OCI-LY3 (cell line): ENCODE measurements at regions not wholly inside any gene's neighbourhood (a gene's known extent, or its start where the extent isn't known, plus 50 kb on each side); places are given as distances from the start of the nearest gene placed in this dataset.

Experiments
- H2AFZ ChIP-seq: fragments of 200-600, 300-600 bp; shearing (Covaris generic); 2 replicates; pipeline ENCODE4 v1.6.0; 2014; ENCODE audit warnings: antibody characterized with exemption, low read depth, low read length
- H3K27ac ChIP-seq: fragments of 200-600, 300-600 bp; sonication (generic); 2 replicates; pipeline ENCODE4 v1.5.1; 2014; ENCODE audit warnings: mild to moderate bottlenecking, low read length, moderate library complexity, mixed read lengths
- H3K27me3 ChIP-seq: fragments of 200-600, 300-600 bp; sonication (generic); 2 replicates; pipeline ENCODE4 v1.6.1; 2014; ENCODE audit warnings: low read depth, low read length, mixed read lengths
- H3K36me3 ChIP-seq: fragments of 200-600, 300-600 bp; sonication (generic); replicated peaks from 2 replicates; pipeline ENCODE3; 2014; ENCODE audit warnings: low read depth, low read length, mixed read lengths
- H3K4me1 ChIP-seq: fragments of 300-600, 200-600 bp; sonication (generic); 2 replicates; pipeline ENCODE4 v1.6.1; 2014; ENCODE audit warnings: low read length, mixed read lengths
- H3K4me2 ChIP-seq: fragments of 200-600, 300-600 bp; sonication (generic); 2 replicates; pipeline ENCODE4 v1.6.1; 2014; ENCODE audit warnings: low read length, mixed read lengths
- H3K4me3 ChIP-seq: fragments of 300-600, 200-600 bp; sonication (generic); 2 replicates; pipeline ENCODE4 v1.5.1; 2014; ENCODE audit warnings: antibody characterized with exemption, mild to moderate bottlenecking, low read length, moderate library complexity
- H3K79me2 ChIP-seq: fragments of 300-600, 200-600 bp; shearing (Covaris generic); 2 replicates; pipeline ENCODE4 v1.6.1; 2014; ENCODE audit warnings: mild to moderate bottlenecking, low read length, mixed read lengths
- H3K9ac ChIP-seq: fragments of 300-600, 200-600 bp; shearing (Covaris generic); 2 replicates; pipeline ENCODE4 v1.6.0; 2014; ENCODE audit warnings: mild to moderate bottlenecking, low read length, moderate library complexity
- H3K9me3 ChIP-seq: fragments of 200-600, 300-600 bp; shearing (Covaris generic); 2 replicates; pipeline ENCODE4 v1.6.1; 2014; ENCODE audit warnings: low read length, mixed read lengths; ENCODE audit not compliant: insufficient read depth
- H4K20me1 ChIP-seq: fragments of 200-600, 300-600 bp; sonication (generic); 2 replicates; pipeline ENCODE4 v1.6.1; 2016; ENCODE audit warnings: low read length, mixed read lengths; ENCODE audit not compliant: insufficient read depth
- EZH2phosphoT487 ChIP-seq: fragments of 200-600 bp; shearing (Covaris generic); IDR thresholded peaks from 2 replicates; pipeline ENCODE4 v1.6.1; 2018; ENCODE audit warnings: antibody characterized with exemption, mixed run types, low read depth
- TF ChIP-seq, protein P1 (sequence below): fragments of 200-600, 300-600 bp; sonication (generic); IDR thresholded peaks from 2 replicates; pipeline ENCODE4 v1.5.1; 2014; ENCODE audit warnings: antibody characterized with exemption, low read length, low read depth

DNA sequence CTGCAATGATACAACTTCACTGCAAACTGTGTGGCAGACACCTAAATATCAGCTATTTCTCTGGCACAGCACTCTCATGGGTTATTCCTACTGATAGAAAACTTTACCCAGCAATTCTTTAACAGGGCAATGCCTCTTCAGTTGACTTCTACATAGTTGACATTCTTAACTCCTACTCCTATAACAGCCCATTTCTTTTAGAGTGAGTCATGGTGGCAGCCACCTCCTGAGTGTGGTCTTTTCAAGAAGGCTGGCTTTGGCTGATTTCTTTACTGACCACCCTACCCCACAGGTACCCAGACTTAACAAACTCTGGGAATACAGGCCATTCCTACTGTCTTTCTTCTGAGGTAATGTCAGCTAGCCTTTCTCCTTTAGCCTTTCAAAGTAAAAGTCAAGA is 805.8 kb upstream of the ADGRL2 start:
- Histone ChIP-seq H3K9ac (no peak overlapping the region), H4K20me1 (no peaks in the 10 kb centered on the region), H3K36me3 (no peaks in the 10 kb centered on the region), H3K4me1 (no peaks in the 10 kb centered on the region), H3K4me2 (no peak overlapping the region), H3K79me2 (no peaks in the 10 kb centered on the region), H3K27me3 (no peaks in the 10 kb centered on the region), H3K27ac (no peak overlapping the region), H3K9me3 (no peaks in the 10 kb centered on the region), H2AFZ (no peak overlapping the region), H3K4me3 (no peak overlapping the region)
- TF ChIP-seq, protein P1, sequence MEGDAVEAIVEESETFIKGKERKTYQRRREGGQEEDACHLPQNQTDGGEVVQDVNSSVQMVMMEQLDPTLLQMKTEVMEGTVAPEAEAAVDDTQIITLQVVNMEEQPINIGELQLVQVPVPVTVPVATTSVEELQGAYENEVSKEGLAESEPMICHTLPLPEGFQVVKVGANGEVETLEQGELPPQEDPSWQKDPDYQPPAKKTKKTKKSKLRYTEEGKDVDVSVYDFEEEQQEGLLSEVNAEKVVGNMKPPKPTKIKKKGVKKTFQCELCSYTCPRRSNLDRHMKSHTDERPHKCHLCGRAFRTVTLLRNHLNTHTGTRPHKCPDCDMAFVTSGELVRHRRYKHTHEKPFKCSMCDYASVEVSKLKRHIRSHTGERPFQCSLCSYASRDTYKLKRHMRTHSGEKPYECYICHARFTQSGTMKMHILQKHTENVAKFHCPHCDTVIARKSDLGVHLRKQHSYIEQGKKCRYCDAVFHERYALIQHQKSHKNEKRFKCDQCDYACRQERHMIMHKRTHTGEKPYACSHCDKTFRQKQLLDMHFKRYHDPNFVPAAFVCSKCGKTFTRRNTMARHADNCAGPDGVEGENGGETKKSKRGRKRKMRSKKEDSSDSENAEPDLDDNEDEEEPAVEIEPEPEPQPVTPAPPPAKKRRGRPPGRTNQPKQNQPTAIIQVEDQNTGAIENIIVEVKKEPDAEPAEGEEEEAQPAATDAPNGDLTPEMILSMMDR: no peak

DNA sequence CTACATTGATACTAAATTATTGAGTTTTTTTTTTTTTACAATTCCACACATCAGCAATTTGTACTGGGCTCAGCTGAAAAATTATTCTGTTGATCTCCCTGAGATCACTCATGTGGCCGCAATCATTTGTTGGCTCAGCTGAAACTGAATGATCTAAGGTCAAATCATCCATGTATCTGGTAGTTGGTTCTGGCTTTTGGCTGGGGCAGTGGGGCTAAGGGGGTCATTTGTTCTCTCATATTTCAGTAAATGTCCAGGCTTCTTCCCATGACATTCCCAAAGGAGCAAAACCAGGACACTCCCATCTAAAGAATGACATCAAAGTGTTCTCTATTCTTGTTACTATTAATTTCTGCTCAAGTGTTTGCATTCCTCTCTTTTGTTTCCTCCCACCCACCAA is 806.7 kb upstream of the ADGRL2 start:
- no peak overlapping the region for H3K4me2 ChIP-seq
- H3K27ac ChIP-seq: no peak overlapping the region
- no peaks in the 10 kb centered on the region for H3K79me2 ChIP-seq
- H4K20me1 ChIP-seq: no peaks in the 10 kb centered on the region
- H3K27me3 ChIP-seq: no peaks in the 10 kb centered on the region
- no peak overlapping the region for H3K4me3 ChIP-seq
- no peak for TF ChIP-seq EZH2phosphoT487
- TF ChIP-seq, protein P1: no peak
- no peak overlapping the region for H3K9ac ChIP-seq
- no peaks in the 10 kb centered on the region for H3K36me3 ChIP-seq
- no peaks in the 10 kb centered on the region for H3K9me3 ChIP-seq
- H2AFZ ChIP-seq: no peak overlapping the region
- H3K4me1 ChIP-seq: no peaks in the 10 kb centered on the region

DNA sequence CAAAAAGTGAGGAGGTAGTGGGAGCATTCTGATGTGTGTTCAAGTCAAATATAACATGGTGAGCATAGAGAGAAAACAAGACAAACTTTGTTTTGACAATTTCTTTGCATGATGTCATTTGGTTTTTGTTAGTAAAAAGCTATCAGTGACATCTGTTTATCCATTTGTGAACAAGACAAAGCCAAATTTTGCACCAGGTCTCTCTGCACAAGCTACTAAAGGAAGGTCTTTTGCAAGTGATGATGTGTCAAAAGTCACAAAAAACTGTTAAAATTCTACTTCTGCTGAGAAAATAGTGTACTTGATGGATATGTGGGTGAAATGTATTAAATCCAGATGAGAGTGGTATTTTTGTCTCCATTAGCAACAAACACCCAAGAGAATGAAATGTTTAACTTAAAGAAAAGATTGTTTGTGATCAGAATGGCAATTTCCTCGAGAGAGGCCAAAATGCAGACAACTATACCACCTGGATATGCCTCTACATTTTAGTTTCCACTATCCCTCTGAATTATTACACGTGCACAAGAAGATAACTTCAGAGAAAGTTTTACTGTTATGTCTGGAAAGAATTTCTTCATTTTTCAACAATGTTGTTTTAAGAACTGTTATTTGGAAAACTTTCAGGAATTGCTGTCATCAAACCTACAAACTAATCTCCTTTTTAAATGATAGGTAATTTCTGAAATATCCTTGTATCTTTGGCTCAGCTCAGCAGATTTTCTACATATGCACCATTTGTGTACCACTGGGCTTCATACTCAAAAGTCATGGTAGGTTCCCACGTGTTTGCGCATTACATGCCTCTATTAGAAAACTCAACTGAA is 807.4 kb upstream of the ADGRL2 start:
- H3K27me3 ChIP-seq: no peaks in the 10 kb centered on the region
- H3K4me3 ChIP-seq: no peak overlapping the region
- H3K9ac ChIP-seq: no peak overlapping the region
- H2AFZ ChIP-seq: no peak overlapping the region
- no peaks in the 10 kb centered on the region for H3K36me3 ChIP-seq
- H3K79me2 ChIP-seq: no peaks in the 10 kb centered on the region
- H3K4me1 ChIP-seq: no peaks in the 10 kb centered on the region
- H4K20me1 ChIP-seq: no peaks in the 10 kb centered on the region
- H3K9me3 ChIP-seq: no peaks in the 10 kb centered on the region
- H3K4me2 ChIP-seq: no peak overlapping the region
- H3K27ac ChIP-seq: no peak overlapping the region
- TF ChIP-seq, protein P1: no peak
- TF ChIP-seq EZH2phosphoT487: no peak

- H3K27me3 ChIP-seq: no peaks in the 10 kb centered on the region
- H3K27ac ChIP-seq: no peak overlapping the region
- no peaks in the 10 kb centered on the region for H3K36me3 ChIP-seq
- H3K4me3 ChIP-seq: no peak overlapping the region
- H3K4me1 ChIP-seq: no peaks in the 10 kb centered on the region
- no peaks in the 10 kb centered on the region for H3K79me2 ChIP-seq
- H3K9me3 ChIP-seq: no peaks in the 10 kb centered on the region
- no peak overlapping the region for H3K4me2 ChIP-seq
- TF ChIP-seq EZH2phosphoT487: no peak
- TF ChIP-seq, protein P1: no peak
- no peaks in the 10 kb centered on the region for H4K20me1 ChIP-seq
- no peak overlapping the region for H2AFZ ChIP-seq
- no peak overlapping the region for H3K9ac ChIP-seq
Observed at GRCh38 chr1:80989455-80989854, 811.3 kb upstream of the ADGRL2 start.
